HCT116 (cell line): ENCODE measurements at regions not wholly inside any gene's neighbourhood (a gene's known extent, or its start where the extent isn't known, plus 50 kb on each side); places are given as distances from the start of the nearest gene placed in this dataset.

ENCODE experiments used
- ATAC-seq: fragments of 200-7000 bp; cut with Tn5 transposase; 2 replicates; pipeline ENCODE4 v1.9.1; 2020; ENCODE audit warnings: mild to moderate bottlenecking, moderate library complexity
- BruUV-seq: library from RNA; stranded (reverse); fragments of 400-500 nt; replicated peaks from 2 replicates; lab custom pipeline; 2021; lab: Mats Ljungman, UMichigan
- CTCF ChIA-PET: fragments of 300-600 bp; sonication (Branson Sonifier 250); formaldehyde crosslinking; loops from one replicate; lab custom pipeline; 2021; ENCODE audit warnings: antibody characterized with exemption; lab: Charles Lee
- POLR2A ChIA-PET: fragments of 300-600, 350-600 bp; sonication (Branson Sonifier 250); formaldehyde crosslinking; loops from one replicate; lab custom pipeline; 2021; ENCODE audit warnings: antibody characterized with exemption; lab: Charles Lee
- RAD21 ChIA-PET, 2 experiments: fragments of 300-600 bp; sonication (Branson Sonifier 250); formaldehyde crosslinking; loops; one replicate each; lab custom pipeline; 2023; ENCODE audit warnings: low total read pairs in 2 of 2; ENCODE audit not compliant: uncharacterized antibody in 2 of 2, unreplicated experiment in 2 of 2, low non-redundant PET in 1 of 2; lab: Charles Lee
- DNase-seq: peaks from one replicate; pipeline ENCODE4 v3.0.0-alpha.2; 2010; ENCODE audit warnings: low read depth, low spot score
- H2AFZ ChIP-seq: fragments of 200-600 bp; shearing (Covaris generic), sonication (generic); 2 replicates; pipeline ENCODE4 v1.6.1; 2017; ENCODE audit warnings: low read depth, mixed run types, mixed read lengths, antibody characterized with exemption, low read length; ENCODE audit not compliant: poor library complexity, severe bottlenecking
- H3K27ac ChIP-seq: 2 replicates; pipeline ENCODE4 v1.5.1; 2012; ENCODE audit warnings: low read depth, low read length
- H3K27me3 ChIP-seq: fragments of 200-600 bp; sonication (generic); 2 replicates; pipeline ENCODE4 v1.6.1; 2016; ENCODE audit warnings: mixed run types, low read length, mixed read lengths; ENCODE audit not compliant: insufficient read depth
- H3K36me3 ChIP-seq, 2 experiments: fragments of 200-500 bp in 1 of 2; fragments of 200-600 bp in 1 of 2; sonication (Bioruptor generic) in 1 of 2; sonication (generic) in 1 of 2; 2 replicates each; pipeline versions ENCODE4 v1.5.1 to v1.6.1; 2014 to 2016; ENCODE audit warnings: low read length in 2 of 2, inconsistent platforms in 1 of 2, mixed read lengths in 1 of 2, mixed run types in 1 of 2; ENCODE audit not compliant: insufficient read depth in 2 of 2, control insufficient read depth in 1 of 2
- H3K4me1 ChIP-seq, 2 experiments: fragments of 200-600 bp in 1 of 2; sonication (generic) in 1 of 2; 2 replicates each; pipeline versions ENCODE4 v1.5.1 to v1.6.1; 2012 to 2017; ENCODE audit warnings: low read length in 2 of 2, inconsistent platforms in 1 of 2, mild to moderate bottlenecking in 1 of 2, mixed read lengths in 1 of 2, mixed run types in 1 of 2, moderate library complexity in 1 of 2; ENCODE audit not compliant: insufficient read depth in 2 of 2, control insufficient read depth in 1 of 2
- H3K4me2 ChIP-seq: fragments of 200-600 bp; sonication (generic); 2 replicates; pipeline ENCODE4 v1.6.1; 2017; ENCODE audit warnings: mixed run types, low read length, mixed read lengths
- H3K4me3 ChIP-seq, 2 experiments: fragments of 200-600 bp in 1 of 2; sonication (generic) in 1 of 2; replicated peaks in 1 of 2; 2 replicates each; pipeline ENCODE4 v1.5.1; 2011 to 2016; ENCODE audit warnings: low read length in 2 of 2, control low read depth in 1 of 2, low read depth in 1 of 2, mild to moderate bottlenecking in 1 of 2, mixed read lengths in 1 of 2, mixed run types in 1 of 2
- H3K79me2 ChIP-seq: fragments of 200-600 bp; sonication (generic); 2 replicates; pipeline ENCODE4 v1.6.1; 2017; ENCODE audit warnings: mild to moderate bottlenecking, mixed run types, low read length, moderate library complexity, mixed read lengths; ENCODE audit not compliant: insufficient read depth
- H3K9ac ChIP-seq: fragments of 200-600 bp; sonication (generic); 2 replicates; pipeline ENCODE4 v1.6.1; 2016; ENCODE audit warnings: low read length, mixed read lengths
- H3K9me2 ChIP-seq: fragments of 200-600 bp; sonication (generic), shearing (Covaris generic); 2 replicates; pipeline ENCODE4 v1.6.1; 2017; ENCODE audit warnings: mixed run types, mild to moderate bottlenecking, moderate library complexity; ENCODE audit not compliant: insufficient read depth
- H3K9me3 ChIP-seq, 2 experiments: fragments of 200-500 bp in 1 of 2; fragments of 200-600 bp in 1 of 2; sonication (Bioruptor generic) in 1 of 2; sonication (generic) in 1 of 2; 2 replicates each; pipeline ENCODE4 v1.6.1; 2014 to 2017; ENCODE audit warnings: low read length in 2 of 2, mixed read lengths in 2 of 2, inconsistent platforms in 1 of 2, low read depth in 1 of 2, mild to moderate bottlenecking in 1 of 2, mixed run types in 1 of 2, moderate library complexity in 1 of 2; ENCODE audit not compliant: control insufficient read depth in 1 of 2, insufficient read depth in 1 of 2
- H4K20me1 ChIP-seq: fragments of 200-600 bp; sonication (generic), shearing (Covaris generic); 2 replicates; pipeline ENCODE4 v1.6.1; 2017; ENCODE audit warnings: mixed run types, mild to moderate bottlenecking, moderate library complexity; ENCODE audit not compliant: insufficient read depth
- ATF3 ChIP-seq: IDR thresholded peaks from 2 replicates; pipeline ENCODE4 v1.6.1; 2012
- CEBPB ChIP-seq: IDR thresholded peaks from 2 replicates; pipeline ENCODE4 v1.6.1; 2012; ENCODE audit warnings: low read depth
- ELF1 ChIP-seq: IDR thresholded peaks from 2 replicates; pipeline ENCODE4 v1.6.1; 2012; ENCODE audit warnings: low read depth, borderline replicate concordance
- POLR2A ChIP-seq: IDR thresholded peaks from 2 replicates; pipeline ENCODE4 v1.7.0; 2011; ENCODE audit warnings: borderline replicate concordance; ENCODE audit not compliant: insufficient read depth, insufficient read length; ENCODE audit errors: extremely low read depth
- POLR2AphosphoS5 ChIP-seq: IDR thresholded peaks from 2 replicates; pipeline ENCODE4 v1.6.1; 2011; ENCODE audit warnings: mild to moderate bottlenecking, low read depth, low read length, moderate library complexity
- REST ChIP-seq: IDR thresholded peaks from 2 replicates; pipeline ENCODE4 v1.6.1; 2012; ENCODE audit warnings: low read depth
- SIN3A ChIP-seq: IDR thresholded peaks from 2 replicates; pipeline ENCODE4 v1.6.1; 2012; ENCODE audit warnings: low read depth
- intact Hi-C: fragments of 100-400 bp; cut with micrococcal nuclease; formaldehyde crosslinking; loops from 2 replicates; pipeline ENCODE4 v1.10.0; 2022

DNA sequence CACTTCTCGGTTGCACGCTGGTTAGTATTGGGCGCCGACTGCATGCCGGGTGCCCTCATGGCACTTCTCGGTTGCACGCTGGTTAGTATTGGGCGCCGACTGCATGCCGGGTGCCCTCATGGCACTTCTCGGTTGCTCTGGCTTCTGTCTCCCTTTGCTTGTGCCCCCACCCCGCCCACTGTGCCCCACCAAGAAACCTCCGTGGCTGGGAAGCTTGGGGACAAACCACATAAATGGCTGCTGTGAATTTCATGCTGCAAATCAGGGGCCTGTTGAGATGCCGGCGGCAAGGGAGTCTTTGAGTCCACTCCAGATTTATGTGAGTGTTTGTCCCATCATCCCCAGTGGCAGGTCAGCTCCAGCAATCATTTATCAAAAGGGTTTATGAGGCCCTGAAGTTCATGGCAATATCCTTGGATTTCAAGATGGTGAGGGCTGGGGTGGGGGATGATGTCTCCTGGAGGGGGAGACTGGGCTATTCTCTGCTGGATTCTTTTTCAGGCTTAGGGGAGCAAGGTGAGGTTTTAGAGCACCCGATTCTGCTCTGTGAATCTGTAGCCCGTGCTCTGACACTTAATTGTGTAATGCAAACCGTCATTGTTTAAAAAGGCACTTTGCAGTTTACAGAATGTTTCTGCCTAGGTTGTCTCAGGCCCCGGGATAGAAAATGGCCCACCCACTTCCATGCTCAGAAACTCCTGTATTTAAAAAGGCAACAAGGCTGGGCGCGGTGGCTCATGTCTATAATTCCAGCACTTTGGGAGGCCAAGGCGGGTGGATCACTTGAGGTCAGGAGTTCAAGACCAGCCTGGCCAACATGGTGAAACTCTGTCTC is 51.2 kb upstream of the CIBAR2 start:
- Histone ChIP-seq H3K9me2 (no peaks in the 10 kb centered on the region), H3K4me2 (no peak overlapping the region), H2AFZ (no peak overlapping the region), H3K9ac (no peak overlapping the region), H3K27me3 (no peaks in the 10 kb centered on the region), H4K20me1 (no peaks in the 10 kb centered on the region), H3K9me3 (no peaks in the 10 kb centered on the region), H3K79me2 (no peaks in the 10 kb centered on the region), H3K27ac (no peak overlapping the region), H3K4me3 (no peak overlapping the region), H3K4me1 (peaks cover 10 to 16% of the 10 kb centered on the region in 2 experiments; a peak in 3 of 4 replicates), H3K36me3 (no peaks in the 10 kb centered on the region)
- no peak for DNase-seq
- no TSS peak for BruUV-seq
- intact Hi-C loops = no loop called here
- ChIA-PET POLR2A (no interaction called here), RAD21 (no interaction called here), CTCF (interaction anchor here (1.7 kb wide), 1 partner anchor 9 kb away, joined by 10 read pairs; no protein-coding TSS in a partner anchor)
- ATAC-seq = no peak
- TF ChIP-seq ELF1 (no peak), ATF3 (no peak), SIN3A (no peak), REST (no peak), CEBPB (no peak), POLR2A (no peak), POLR2AphosphoS5 (no peak)
